ENCODE measurements at regions not wholly inside any gene's neighbourhood (a gene's known extent, or its start where the extent isn't known, plus 50 kb on each side); places are given as distances from the start of the nearest gene placed in this dataset.

DNA sequence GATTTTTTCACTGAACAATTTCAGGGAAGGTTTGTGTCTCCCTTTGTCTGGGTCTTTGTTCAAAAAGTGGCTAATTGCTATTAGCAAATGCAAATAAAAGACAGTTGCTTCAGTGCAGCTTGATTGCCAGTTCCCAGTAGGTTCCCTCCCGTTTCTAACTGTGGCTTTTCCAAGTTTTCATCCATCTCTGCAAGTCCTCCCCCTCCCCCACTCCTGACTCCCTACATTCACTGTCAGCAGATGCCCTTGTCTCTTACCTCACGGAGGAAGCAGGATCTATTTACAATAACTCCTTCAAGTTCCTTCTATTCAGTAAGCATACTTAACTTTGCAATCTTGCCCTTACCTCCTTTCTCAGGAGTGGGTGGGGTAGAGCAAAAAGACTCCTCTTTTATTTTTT, 55.4 kb upstream of the SCEL start:
- no peak for DNase-seq (ENCODE audit: low read depth in 2 of 2)

DNA sequence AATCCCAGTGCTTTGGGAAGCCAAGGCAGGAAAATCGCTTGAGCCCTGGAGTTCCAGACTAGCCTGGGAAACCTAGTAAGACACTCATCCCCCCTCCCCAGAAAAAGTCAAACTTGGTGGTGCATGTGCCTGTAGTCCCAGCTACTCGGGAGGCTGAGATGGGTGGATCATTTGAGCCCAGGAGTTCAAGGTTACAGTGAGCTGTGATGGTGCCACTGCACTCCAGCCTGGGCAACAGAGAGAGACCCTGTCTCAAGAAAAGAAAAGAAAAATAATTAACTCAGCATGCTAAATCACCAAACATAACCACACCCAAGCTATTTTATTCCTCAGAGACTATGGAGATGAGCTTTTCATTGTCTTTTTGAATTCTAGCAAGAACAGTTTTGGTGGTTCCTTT, 56.2 kb upstream of the SCEL start:
- DNase-seq (ENCODE audit: low read depth in 2 of 2): no peak

DNA sequence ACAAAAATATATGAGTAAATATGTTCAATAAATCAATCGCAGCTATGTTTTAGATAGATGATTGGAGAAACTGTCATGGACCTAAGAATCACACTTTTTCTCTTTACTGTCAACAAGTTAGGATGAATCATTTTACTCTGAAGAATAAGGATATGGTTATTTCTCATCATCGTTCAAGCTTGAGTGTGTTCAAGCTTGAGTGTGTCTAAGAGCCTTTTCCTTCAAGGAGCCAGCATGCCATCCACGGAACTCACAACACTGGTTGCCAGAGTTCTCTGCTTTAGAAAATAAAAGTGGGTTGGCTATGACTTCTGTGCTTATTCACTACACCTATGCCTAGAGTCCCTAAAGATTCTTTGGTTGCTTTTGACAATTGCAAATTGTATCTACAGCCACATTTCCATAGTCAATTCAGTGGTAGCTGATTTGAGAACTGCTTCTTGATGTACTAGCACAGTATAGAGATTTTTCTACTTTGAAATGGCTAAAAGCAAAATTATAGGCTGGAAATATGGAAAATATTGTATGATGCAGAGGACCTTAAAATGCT, 58.1 kb upstream of the SCEL start:
- no peak for DNase-seq (ENCODE audit: low read depth in 2 of 2)

DNA sequence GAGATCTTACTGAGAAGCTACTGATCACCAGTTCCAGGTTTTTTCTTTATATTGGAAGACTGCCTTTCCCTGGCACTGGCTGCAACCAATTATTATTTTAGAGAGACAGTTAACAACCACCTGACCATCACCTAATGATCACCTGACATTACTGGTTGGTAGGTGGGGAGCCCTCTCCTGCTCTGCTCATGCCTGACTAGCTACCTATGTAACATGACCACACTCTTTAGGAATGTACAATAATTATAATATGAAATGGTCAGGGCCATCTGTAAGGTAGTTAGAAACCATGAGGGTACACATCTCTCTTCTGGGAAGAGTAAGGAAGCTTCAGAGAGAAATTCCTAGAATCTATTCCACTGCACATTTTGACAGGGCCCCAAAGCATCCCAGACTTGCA, 59.0 kb upstream of the SCEL start:
- no peak for DNase-seq (ENCODE audit: low read depth in 2 of 2)

DNA sequence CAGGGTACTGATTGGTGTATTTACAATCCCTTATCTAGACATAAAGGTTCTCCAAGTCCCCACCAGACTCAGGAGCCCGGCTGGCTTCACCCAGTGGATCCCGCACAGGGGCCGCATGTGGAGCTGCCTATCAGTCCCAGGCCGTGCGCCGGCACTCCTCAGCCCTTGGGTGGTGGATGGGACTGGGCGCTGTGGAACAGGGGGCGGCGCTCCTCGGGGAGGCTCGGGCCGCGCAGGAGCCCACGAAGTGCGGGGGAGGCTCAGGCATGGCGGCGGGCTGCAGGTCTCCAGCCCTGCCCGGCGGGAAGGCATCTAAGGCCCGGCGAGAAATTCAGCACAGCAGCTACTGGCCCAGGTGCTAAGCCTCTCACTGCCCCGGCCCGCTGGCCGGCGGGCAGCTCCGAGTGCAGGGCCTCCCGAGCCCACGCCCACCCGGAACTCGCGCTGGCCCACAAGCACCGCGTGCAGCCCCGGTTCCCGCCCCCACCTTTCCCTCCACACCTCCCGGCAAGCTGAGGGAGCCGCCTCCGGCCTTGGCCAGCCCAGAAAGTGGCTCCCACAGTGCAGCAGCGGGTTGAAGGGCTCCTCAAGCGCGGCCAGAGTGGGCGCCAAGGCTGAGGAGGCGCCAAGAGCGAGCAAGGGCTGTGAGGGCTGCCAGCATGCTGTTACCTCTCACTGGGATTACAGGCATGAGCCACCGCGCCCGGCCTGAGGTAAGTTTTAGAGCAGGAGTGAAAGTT, 60.0 kb upstream of the SCEL start:
- no peak for DNase-seq (ENCODE audit: low read depth in 2 of 2)

DNA sequence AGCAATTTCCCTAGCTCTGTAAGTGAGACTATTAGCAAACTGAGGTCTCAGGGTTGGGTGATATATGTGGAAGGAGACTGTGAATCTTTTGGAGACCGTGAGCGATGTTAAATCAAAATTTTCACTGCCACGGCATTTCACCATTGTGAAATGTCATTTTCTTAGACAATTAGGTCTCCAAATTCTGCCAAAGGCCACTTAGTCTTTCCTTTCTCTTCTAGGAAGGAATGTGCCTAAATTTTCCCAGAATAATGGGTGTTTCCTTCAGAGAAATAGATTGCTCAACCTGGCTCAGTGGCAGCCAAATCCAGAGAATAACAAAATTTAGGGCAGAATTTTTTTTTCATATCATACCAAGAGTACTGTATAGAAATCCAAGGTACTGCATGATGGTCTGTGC, 64.5 kb upstream of the SCEL start:
- no peak for DNase-seq (ENCODE audit: low read depth in 2 of 2)

DNA sequence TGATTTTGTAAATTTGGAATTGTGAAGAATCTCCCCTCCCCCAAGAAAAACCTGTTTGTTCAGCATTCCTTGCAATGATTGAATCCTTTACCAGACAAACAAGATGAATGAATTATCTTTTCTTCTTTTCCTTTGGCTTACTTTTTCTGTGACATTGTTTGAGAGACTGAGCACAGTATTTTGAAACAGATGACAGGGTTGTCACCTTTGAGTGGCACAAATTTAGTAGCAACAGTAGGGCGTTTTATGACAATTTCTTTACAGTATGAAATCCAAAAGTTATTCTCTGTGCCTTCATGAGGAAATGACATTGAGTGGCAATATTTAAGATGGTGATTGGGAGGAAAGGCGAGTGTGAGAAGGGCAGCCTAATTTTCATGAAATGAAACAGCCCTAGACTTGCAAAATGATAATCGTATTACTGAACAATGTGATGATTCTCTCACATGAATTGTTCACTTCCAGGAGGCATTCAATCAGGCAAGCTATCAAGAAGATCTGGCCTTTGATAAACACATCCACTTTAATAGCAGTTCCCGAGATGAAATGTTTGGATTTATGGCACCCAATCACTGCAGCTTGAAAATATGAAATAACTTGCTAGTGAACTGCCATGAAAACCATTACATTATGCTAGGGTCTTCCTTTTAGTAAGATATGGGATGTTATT, 68.6 kb upstream of the SCEL start:
- DNase-seq (ENCODE audit: low read depth in 2 of 2): no peak

DNA sequence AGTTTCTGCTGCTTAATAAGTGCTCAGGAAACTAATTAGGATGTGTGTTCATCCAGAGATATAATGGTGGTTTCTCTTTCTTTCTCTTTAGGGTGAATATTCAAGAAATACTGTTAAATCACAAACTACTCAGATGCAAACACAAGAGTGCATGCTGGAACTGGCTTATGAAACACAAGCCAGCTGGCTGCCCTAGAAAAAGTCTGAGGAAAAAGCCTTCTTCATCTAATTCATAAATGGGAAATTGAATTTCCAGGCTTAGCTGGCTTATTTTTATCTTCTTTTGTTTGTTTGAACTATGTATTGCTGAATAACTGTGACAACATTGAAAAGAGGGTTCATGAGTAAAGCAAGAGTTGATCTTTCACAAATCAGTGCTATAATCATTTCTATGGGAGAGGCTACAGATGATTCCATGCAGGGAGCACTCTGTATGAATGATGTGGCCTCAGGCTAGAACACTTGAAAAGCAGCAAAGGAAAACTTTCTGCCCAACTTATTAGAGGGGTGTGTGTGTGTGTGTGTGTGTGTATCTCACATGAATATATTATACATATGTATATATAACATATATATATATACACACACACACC, 69.8 kb upstream of the SCEL start:
- no peak for DNase-seq (ENCODE audit: low read depth in 2 of 2)

DNA sequence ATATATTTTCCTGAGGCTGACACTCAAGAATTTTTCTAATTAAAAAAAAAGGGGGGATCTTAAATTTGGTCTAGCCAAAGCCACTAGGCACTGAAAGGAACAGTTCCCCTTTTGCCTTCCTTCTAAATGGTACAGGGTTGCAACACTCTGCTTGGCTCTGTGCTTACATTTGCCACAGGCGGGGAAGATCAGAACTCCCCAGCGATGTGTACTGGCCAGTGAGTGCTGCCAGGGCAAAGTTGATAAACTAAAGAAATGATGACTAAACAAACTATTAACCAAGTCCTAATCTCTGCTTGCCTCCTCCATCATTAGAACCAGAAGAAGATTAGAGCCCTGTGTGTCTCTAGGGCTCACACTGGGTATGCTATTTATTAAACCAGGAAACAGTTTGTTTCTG, 75.3 kb upstream of the SCEL start:
- DNase-seq (ENCODE audit: low read depth in 2 of 2): no peak

DNA sequence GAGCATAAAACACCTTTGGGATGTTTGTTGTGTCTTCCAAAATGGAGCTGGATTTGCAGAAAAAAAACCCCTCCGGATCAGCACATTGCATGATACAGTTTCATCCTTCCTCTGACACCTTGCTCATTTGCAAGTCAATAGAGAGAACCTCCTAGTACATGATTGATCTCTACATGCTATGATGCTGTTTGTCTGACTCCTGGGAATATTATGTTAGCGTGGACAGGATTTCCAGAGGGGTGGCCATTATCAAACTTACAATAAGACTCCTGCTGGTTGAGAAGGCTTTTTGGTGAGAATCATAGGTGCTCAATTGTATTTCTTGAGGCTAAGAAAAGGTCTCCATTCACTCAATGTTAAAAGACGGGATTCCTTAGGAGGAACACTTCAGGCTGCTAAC, 75.9 kb upstream of the SCEL start:
- DNase-seq (ENCODE audit: low read depth in 2 of 2): no peak

DNA sequence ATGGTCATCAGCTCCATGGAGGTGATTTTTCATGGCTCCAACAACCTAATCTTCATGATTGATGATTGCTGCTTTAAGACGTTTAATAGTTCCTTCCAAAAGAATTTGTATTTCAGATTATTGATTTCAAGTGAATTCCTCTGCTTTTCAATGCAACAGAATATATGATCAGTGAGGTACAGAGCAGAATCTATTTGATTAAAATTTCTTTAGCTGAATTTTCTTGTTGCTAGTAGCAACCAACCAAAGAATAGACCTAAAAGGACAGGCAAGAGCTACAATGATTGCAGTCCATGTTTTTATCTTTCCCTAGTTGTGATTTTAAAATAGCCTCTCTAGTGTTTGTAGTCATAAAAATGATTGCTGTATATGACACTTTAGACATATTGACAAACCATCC, 76.8 kb upstream of the SCEL start:
- DNase-seq (ENCODE audit: low read depth in 2 of 2): no peak

DNA sequence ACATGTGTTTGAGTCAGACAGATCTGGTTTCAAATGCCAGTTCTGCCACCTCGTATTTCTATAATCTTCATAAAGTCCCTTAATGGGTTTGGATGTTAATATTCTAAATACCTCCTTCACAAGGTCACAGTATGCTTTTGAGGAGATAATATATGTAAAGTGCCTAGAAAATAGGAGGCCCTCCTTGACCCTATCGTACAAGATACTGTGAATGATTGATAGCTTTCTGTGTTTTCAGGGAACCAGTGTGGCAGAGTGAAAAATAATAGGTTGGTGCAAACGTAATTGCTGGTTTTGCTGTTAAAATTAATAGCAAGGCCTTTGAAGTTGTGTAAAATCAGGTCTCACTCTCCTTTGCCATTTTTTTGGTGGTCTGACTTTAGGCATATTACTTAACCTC, 77.5 kb upstream of the SCEL start:
- DNase-seq (ENCODE audit: low read depth in 2 of 2): no peak

DNA sequence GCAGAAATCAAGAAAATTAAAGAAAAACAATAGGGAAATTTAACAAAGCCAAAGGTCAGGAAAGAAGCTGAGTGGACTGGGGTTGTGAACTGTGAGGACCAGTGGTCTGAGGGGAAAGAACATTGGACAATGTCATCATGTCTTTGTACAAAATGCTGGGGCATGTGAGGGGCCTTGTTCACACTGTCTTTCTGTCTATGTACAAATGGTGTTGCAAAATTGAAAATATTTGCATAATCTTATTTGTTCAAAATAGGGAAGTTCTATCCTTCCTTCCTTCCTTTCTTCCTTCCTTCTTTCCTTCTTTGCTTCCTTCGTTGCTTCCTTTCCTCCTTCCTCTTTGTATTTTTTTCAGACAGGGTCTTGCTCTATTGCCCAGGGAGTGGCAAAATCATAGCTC, 79.2 kb upstream of the SCEL start:
- DNase-seq (ENCODE audit: low read depth in 2 of 2): no peak

DNA sequence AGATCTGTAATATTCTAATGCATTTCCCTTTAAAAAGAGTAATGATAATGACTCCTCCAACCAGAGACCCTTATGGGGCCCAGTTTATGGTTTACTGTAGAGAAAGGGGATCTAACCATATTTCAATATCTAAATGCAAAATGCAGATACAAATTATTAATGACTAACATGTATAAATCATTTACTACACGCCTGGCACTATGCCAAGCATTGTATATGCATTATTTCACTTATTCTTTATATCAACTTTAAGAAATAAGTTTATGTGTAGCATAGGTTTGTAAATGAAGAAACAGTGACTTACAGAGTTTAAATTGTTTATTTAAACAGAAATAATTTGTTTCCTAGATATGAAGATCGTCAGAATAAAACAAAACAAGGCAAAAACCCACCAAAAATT, 86.2 kb upstream of the SCEL start:
- DNase-seq (ENCODE audit: low read depth in 2 of 2): no peak

DNA sequence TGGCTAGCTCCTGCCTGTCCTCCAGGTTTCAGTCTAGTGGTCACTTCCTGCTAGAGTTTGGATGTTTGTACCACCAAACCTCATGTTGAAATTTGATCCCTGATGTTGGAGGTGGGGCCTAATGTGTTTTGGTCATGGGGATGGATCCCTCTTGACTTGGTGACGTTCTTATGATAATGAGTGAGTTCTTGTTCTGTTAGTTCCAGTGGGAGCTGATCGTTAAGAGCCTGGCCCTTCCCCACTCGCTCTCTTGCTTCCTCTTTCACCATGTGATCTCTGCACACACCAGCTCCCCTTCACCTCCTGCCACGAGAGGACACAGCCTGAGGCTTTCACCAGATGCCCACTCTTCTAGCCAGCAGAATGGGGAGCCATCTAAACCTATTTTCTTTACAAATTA, 86.8 kb upstream of the SCEL start:
- DNase-seq (ENCODE audit: low read depth in 2 of 2): no peak

DNA sequence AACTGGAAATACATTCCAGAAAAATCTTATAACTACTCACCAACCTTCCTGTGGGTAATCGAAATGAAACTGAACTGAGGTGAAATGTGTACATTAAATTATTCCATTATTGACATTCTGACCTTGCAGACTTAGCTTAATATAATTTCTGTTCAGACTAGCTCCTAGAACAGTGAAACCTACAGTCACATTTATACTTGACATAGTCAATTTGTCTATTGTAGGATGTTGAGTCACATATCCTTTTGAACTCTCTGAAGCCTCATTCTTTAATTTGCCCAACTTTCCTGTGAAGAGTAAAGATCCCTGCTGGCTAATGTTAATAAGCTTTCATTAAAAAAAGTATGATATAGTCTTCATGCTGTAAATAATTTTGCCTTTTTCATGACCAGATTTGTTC, 92.0 kb upstream of the SCEL start:
- no peak for DNase-seq (ENCODE audit: low read depth in 2 of 2)

DNA sequence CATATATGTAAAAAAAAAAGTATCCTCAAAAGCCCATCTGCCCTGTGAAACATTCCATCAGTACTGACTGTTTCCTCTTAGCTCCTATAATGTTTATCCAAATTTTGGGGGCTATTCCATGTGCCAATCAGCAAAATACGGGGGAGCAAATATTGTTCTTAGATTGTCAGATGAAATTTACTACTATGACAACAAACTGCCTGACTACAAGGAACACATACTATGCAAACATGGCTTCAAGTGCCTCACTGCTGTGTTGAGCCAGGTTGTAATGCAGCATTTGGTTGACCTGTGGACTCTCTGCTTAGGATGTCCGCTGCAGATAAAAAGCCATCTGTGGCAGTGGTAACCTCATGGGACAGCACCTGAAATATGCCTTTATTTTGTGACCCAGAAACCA, 98.2 kb upstream of the SCEL start:
- DNase-seq (ENCODE audit: low read depth in 2 of 2): no peak

DNA sequence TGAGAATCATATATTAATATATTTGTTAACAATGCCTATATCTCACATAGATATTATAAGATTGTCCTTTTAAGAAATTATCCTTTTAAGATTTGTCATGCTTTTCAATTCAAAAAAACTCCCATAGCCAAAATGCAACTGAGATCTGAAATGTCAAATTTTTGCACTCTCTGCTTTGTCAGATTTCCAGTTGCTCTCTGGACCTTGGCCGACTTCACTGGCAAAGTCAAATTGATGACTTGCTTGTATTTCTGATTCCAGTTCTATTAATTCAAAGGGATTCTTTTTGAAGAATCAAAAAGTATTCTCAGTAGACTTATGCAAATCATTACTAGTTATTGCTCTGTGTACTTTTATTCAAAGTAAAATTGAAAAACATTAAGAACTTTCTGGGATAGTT, 101.2 kb upstream of the SCEL start:
- no peak for DNase-seq (ENCODE audit: low read depth in 2 of 2)

DNA sequence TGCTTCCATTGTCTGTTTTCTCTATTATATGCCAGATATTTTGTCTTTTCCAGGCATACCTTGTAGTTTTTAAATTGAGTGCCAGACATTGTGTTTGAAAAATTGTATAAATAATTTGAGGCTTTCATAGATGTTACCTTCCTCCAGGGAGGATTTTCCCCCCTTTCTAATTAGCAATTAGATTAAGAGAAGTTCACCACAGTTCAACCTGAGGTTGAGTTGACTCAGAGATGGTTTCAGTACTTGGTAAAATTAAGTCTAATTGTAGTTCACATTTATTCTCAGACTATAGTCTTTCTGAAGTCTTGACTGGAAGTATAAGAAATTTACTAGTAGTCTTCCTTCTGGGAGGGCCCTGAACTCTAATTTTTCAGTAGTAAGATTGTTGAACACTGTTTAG, 104.1 kb upstream of the SCEL start:
- DNase-seq (ENCODE audit: low read depth in 2 of 2): no peak

DNA sequence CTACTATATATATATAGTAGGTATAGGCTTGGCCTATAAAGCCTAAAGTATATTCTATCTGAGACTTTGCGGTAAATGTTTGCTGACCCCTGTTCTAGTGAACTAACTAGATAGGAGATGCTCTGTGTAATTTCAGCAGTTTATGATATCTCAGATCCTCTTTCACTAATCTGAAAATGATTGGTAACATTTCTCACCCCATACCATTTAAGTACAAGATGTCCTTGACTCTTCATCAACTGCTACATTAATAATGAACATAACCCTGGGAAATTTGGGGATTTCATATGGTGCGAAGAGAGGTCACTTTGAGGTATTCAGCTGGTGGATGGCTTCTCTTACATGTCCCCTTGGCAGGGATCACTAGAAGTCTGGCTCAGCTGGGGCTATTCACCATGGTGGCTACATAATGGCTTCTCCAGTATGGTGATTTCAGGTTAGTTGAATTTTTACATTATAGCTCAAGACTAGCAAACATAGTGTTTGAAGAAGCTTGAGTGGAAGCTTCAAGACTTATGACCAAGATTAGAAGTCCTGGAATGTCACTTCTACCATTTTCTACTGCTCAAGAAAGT, 103.6 kb upstream of the MYCBP2 start:
- DNase-seq (ENCODE audit: low read depth in 2 of 2): no peak

DNA sequence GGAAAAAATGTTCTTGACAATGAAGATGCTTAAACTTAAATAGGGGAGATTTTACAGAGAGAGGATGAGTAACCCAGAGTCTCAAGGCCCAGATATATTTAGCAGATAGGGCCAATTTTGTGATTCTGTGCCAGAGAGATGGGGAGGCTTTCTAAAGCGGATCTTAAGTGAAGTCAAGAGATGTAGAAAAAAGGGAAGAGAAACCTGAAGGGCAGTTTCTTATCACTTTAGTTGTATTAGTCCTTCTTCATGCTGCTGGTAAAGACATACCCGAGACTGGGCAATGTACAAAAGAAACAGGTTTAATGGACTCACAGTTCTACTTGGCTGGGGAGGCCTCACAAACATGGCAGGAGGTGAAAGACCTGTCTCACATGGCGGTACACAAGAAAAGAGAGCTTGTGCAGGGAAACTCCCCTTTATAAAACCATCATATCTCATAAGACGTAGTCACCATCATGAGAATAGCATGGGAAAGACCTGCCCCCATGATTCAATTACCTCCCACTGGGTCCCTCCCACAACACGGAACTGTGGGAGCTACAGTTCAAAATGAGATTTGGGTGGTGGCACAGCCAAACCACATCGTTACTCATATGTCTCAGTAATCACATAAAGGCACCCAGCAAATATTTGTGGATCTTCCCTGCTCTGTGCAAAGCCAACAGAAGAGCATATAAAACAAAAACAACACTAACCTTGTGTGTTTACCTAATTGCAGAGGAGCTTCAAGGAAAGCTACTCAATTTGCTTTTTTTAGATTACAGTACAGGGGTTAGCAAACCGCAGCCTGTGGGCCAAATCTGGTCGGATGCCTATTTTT, 102.6 kb upstream of the MYCBP2 start:
- DNase-seq (ENCODE audit: low read depth in 2 of 2): no peak

DNA sequence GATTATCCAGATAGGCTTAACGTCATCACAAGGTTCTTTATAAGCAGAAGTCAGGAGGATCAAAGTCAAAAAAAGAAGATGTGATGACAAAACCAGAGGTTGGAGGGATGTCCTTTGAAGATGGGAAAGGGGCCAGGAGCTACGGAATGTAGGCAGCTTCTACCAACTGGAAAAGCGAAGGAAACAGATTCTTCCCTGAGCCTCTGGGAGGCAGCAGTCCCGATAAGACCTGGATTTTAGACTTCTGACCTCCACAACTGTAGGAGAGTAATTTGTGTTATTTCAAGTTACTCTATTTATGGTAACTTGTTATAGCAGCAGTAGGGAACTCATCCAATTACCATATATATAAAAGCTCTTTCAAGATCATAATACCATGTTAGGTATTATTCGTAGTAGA, 98.8 kb upstream of the MYCBP2 start:
- no peak for DNase-seq (ENCODE audit: low read depth in 2 of 2)
